H1 (cell line): ENCODE measurements at regions not wholly inside any gene's neighbourhood (a gene's known extent, or its start where the extent isn't known, plus 50 kb on each side); places are given as distances from the start of the nearest gene placed in this dataset.

Experiments used
- CTCF ChIA-PET: fragments of 300-600 bp; sonication (Branson Sonifier 250); formaldehyde crosslinking; loops from one replicate; lab custom pipeline; 2021; ENCODE audit not compliant: partially characterized antibody; lab: Charles Lee
- POLR2A ChIA-PET: fragments of 300-600 bp; sonication (Branson Sonifier 250); formaldehyde crosslinking; loops from one replicate; lab custom pipeline; 2021; ENCODE audit warnings: inconsistent platforms; ENCODE audit not compliant: partially characterized antibody; lab: Charles Lee
- DNase-seq, 2 experiments: peaks; one replicate each; pipeline versions ENCODE4 v3.0.0 to v3.0.0-alpha.2; 2010 to 2022; ENCODE audit warnings: low spot score in 2 of 2, low read depth in 1 of 2, mixed read lengths in 1 of 2
- FAIRE-seq: peaks from 2 replicates; lab custom pipeline; 2011; peaks lifted over from hg19 to GRCh38; lab: Jason Lieb, UNC
- H2AFZ ChIP-seq: 2 replicates; pipeline ENCODE4 v1.8.1; 2012; ENCODE audit warnings: low read length, inconsistent platforms
- H2AK5ac ChIP-seq: 2 replicates; pipeline ENCODE4 v1.6.1; 2013; ENCODE audit warnings: low read depth, low read length
- H2BK120ac ChIP-seq: replicated peaks from 2 replicates; pipeline ENCODE3; 2013; ENCODE audit warnings: low read depth, low read length, inconsistent platforms
- H2BK12ac ChIP-seq: 2 replicates; pipeline ENCODE4 v1.6.1; 2013; ENCODE audit warnings: low read depth, low read length
- H2BK15ac ChIP-seq: 2 replicates; pipeline ENCODE4 v1.6.1; 2013; ENCODE audit warnings: low read length
- H2BK20ac ChIP-seq: 2 replicates; pipeline ENCODE4 v1.6.1; 2013; ENCODE audit warnings: low read length
- H2BK5ac ChIP-seq: 2 replicates; pipeline ENCODE4 v1.6.1; 2013; ENCODE audit warnings: low read depth, low read length
- H3K14ac ChIP-seq: 2 replicates; pipeline ENCODE4 v1.6.1; 2013; ENCODE audit warnings: inconsistent platforms; ENCODE audit not compliant: insufficient read length
- H3K18ac ChIP-seq: 2 replicates; pipeline ENCODE4 v1.6.1; 2013; ENCODE audit warnings: low read length; ENCODE audit errors: extremely low read depth
- H3K23ac ChIP-seq: 2 replicates; pipeline ENCODE4 v1.6.1; 2013; ENCODE audit warnings: inconsistent platforms; ENCODE audit not compliant: insufficient read length
- H3K23me2 ChIP-seq: 2 replicates; pipeline ENCODE4 v1.6.1; 2013; ENCODE audit warnings: low read depth, low read length
- H3K27ac ChIP-seq: 2 replicates; pipeline ENCODE4 v1.6.1; 2011; ENCODE audit warnings: low read depth, low read length, inconsistent platforms
- H3K27me3 ChIP-seq, 4 experiments: replicated peaks in 1 of 4; 1 replicate in 1 of 4; 2 replicates in 3 of 4; pipeline versions ENCODE4 v1.6.1 to v1.8.1; 2011 to 2013; ENCODE audit warnings: low read length in 3 of 4, mild to moderate bottlenecking in 3 of 4, inconsistent platforms in 2 of 4, mixed read lengths in 2 of 4, moderate library complexity in 1 of 4; ENCODE audit not compliant: control insufficient read depth in 3 of 4, insufficient read depth in 3 of 4; ENCODE audit errors: extremely low read depth in 1 of 4
- H3K36me3 ChIP-seq, 4 experiments: 2 replicates each; pipeline versions ENCODE4 v1.6.1 to v1.8.1; 2011 to 2013; ENCODE audit warnings: mild to moderate bottlenecking in 4 of 4, low read length in 3 of 4, moderate library complexity in 2 of 4, control low read depth in 1 of 4, inconsistent platforms in 1 of 4; ENCODE audit not compliant: insufficient read depth in 4 of 4, control insufficient read depth in 2 of 4
- H3K4ac ChIP-seq: replicated peaks from 2 replicates; pipeline ENCODE3; 2013; ENCODE audit warnings: low read length, low read depth, mixed read lengths, inconsistent platforms; ENCODE audit not compliant: insufficient read length
- H3K4me1 ChIP-seq, 4 experiments: replicated peaks in 1 of 4; 1 replicate in 1 of 4; 2 replicates in 3 of 4; pipeline versions ENCODE4 v1.6.1 to v1.8.1; 2011 to 2013; ENCODE audit warnings: low read length in 3 of 4, inconsistent platforms in 2 of 4, mixed read lengths in 1 of 4; ENCODE audit not compliant: insufficient read depth in 4 of 4, control insufficient read depth in 3 of 4
- H3K4me2 ChIP-seq, 2 experiments: 2 replicates each; pipeline versions ENCODE4 v1.6.1 to v1.8.1; 2011 to 2013; ENCODE audit warnings: low read depth in 2 of 2, low read length in 2 of 2, control low read depth in 1 of 2, inconsistent platforms in 1 of 2, mild to moderate bottlenecking in 1 of 2; ENCODE audit not compliant: insufficient read depth in 1 of 2
- H3K4me3 ChIP-seq, 4 experiments: fragments of 200-600, 300-600 bp in 1 of 4; sonication (generic), shearing (Covaris generic), sonication (Bioruptor Twin) in 1 of 4; 2 replicates each; pipeline versions ENCODE4 v1.5.1 to v1.8.1; 2011 to 2016; ENCODE audit warnings: low read length in 4 of 4, low read depth in 3 of 4, control low read depth in 2 of 4, inconsistent platforms in 2 of 4, mild to moderate bottlenecking in 2 of 4, mixed read lengths in 1 of 4, moderate library complexity in 1 of 4; ENCODE audit not compliant: insufficient read depth in 2 of 4; ENCODE audit errors: extremely low read depth in 1 of 4
- H3K56ac ChIP-seq: replicated peaks from 2 replicates; pipeline ENCODE3; 2013; ENCODE audit warnings: low read depth, mild to moderate bottlenecking, mixed read lengths, low read length, inconsistent platforms; ENCODE audit not compliant: insufficient read length
- H3K79me1 ChIP-seq: 2 replicates; pipeline ENCODE4 v1.6.1; 2013; ENCODE audit warnings: low read depth, low read length, control low read depth
- H3K79me2 ChIP-seq, 2 experiments: 2 replicates each; pipeline versions ENCODE4 v1.6.1 to v1.8.1; 2012 to 2013; ENCODE audit warnings: low read length in 2 of 2, mild to moderate bottlenecking in 2 of 2, inconsistent platforms in 1 of 2; ENCODE audit not compliant: insufficient read depth in 2 of 2, control insufficient read depth in 1 of 2
- H3K9ac ChIP-seq, 4 experiments: replicated peaks in 1 of 4; 1 replicate in 1 of 4; 2 replicates in 3 of 4; pipeline versions ENCODE4 v1.6.1 to v1.8.1; 2011 to 2013; ENCODE audit warnings: low read depth in 3 of 4, low read length in 3 of 4, control low read depth in 2 of 4, mild to moderate bottlenecking in 2 of 4, moderate library complexity in 2 of 4, inconsistent platforms in 1 of 4; ENCODE audit errors: extremely low read depth in 1 of 4
- H3K9me3 ChIP-seq, 2 experiments: 2 replicates each; pipeline versions ENCODE4 v1.6.1 to v1.8.1; 2012 to 2013; ENCODE audit warnings: mild to moderate bottlenecking in 2 of 2, moderate library complexity in 2 of 2, control low read depth in 1 of 2, inconsistent platforms in 1 of 2, low read depth in 1 of 2, low read length in 1 of 2, mixed read lengths in 1 of 2; ENCODE audit not compliant: insufficient read depth in 2 of 2
- H4K20me1 ChIP-seq, 2 experiments: replicated peaks in 1 of 2; 2 replicates each; pipeline versions ENCODE3 to v1.8.1; 2011 to 2013; ENCODE audit warnings: inconsistent platforms in 2 of 2, low read length in 2 of 2, mild to moderate bottlenecking in 1 of 2; ENCODE audit not compliant: insufficient read depth in 2 of 2, control insufficient read depth in 1 of 2
- H4K5ac ChIP-seq: 2 replicates; pipeline ENCODE4 v1.6.1; 2013; ENCODE audit warnings: low read length, low read depth, mixed read lengths, inconsistent platforms; ENCODE audit not compliant: insufficient read length
- H4K8ac ChIP-seq: 2 replicates; pipeline ENCODE4 v1.8.0; 2013; ENCODE audit warnings: mild to moderate bottlenecking, moderate library complexity, low read length, inconsistent platforms; ENCODE audit not compliant: insufficient read depth; ENCODE audit errors: extremely low read depth
- H4K91ac ChIP-seq: replicated peaks from 2 replicates; pipeline ENCODE3; 2013; ENCODE audit warnings: low read length, mixed read lengths, inconsistent platforms; ENCODE audit not compliant: insufficient read length
- CBX8 ChIP-seq: fragments of 300-800, 300-1000 bp; sonication (generic); IDR thresholded peaks from 2 replicates; pipeline ENCODE4 v1.7.1; 2016; ENCODE audit warnings: low read depth, low read length, borderline replicate concordance
- CEBPB ChIP-seq: IDR thresholded peaks from 2 replicates; pipeline ENCODE4 v1.6.1; 2012; ENCODE audit warnings: low read depth, low read length
- KDM5A ChIP-seq: fragments of 200-600 bp; IDR thresholded peaks from 2 replicates; pipeline ENCODE4 v1.7.1; 2012; ENCODE audit warnings: mild to moderate bottlenecking, low read length, inconsistent platforms, mixed read lengths
- WGBS, 2 experiments: shearing (Covaris generic) in 1 of 2; methylation state at CpG; one replicate each; pipeline versions ENCODE4 v1.1.6 to v1.1.7; 2013 to 2015; ENCODE audit warnings: low lambda C conversion rate in 2 of 2, mixed read lengths in 2 of 2, inconsistent platforms in 1 of 2, low coverage in 1 of 2, missing lambda C conversion rate in 1 of 2; ENCODE audit not compliant: insufficient replicate concordance in 2 of 2, insufficient coverage in 1 of 2, insufficient read length in 1 of 2; ENCODE audit errors: extremely low coverage in 1 of 2, missing lambda C conversion rate in 1 of 2; 5-methylcytosine and 5-hydroxymethylcytosine counted together

DNA sequence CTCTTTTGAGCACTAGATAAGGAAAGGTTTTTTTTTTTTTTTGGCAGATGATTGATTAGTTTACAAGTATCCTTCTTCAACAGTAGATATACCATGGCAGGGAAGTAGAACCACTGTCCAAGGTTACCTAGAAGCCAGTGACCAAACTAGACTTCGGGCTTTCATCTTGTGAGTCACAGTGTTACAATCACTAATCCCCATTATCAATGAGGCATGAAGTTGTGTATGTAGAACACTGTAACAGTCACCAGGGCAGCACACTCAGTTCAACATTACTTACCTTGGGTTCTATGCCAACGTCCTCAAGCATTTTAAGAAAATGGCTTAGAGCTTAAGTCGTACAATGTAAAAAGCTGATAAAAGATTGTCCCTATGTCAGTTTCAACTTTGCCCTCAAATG, 430.9 kb downstream of the ETS1 start:
- H3K14ac ChIP-seq = no peak overlapping the region
- no peak overlapping the region for H2BK12ac ChIP-seq
- no peak overlapping the region for H3K27ac ChIP-seq
- CTCF ChIA-PET = interaction anchor here (0.7 to 5.9 kb wide), 37 partner anchors 9 to 1015 kb away, joined by 3 to 112 read pairs (median 8); no protein-coding TSS in a partner anchor
- no peak overlapping the region for H2BK120ac ChIP-seq
- no peak overlapping the region for H3K4ac ChIP-seq
- H3K18ac ChIP-seq = no peak overlapping the region
- H3K4me1 ChIP-seq = no peaks in the 10 kb centered on the region
- H3K23ac ChIP-seq = no peak overlapping the region
- TF ChIP-seq CBX8 = no peak
- no peak for TF ChIP-seq KDM5A
- TF ChIP-seq CEBPB = no peak
- POLR2A ChIA-PET = no interaction called here
- H3K27me3 ChIP-seq = no peaks in the 10 kb centered on the region
- H3K9ac ChIP-seq = no peak overlapping the region
- no peak overlapping the region for H2BK5ac ChIP-seq
- H4K5ac ChIP-seq = no peak overlapping the region
- WGBS, 2 experiments = 85% methylated on average over 3 of the region's 3 CpGs; no CpG with 5 or more reads in 1 of the 2 experiments
- no peaks in the 10 kb centered on the region for H3K36me3 ChIP-seq
- no peaks in the 10 kb centered on the region for H3K79me2 ChIP-seq
- FAIRE-seq (no peak), DNase-seq (no peak)
- no peak overlapping the region for H3K4me3 ChIP-seq
- no peak overlapping the region for H2BK15ac ChIP-seq
- no peak overlapping the region for H2BK20ac ChIP-seq
- no peaks in the 10 kb centered on the region for H3K23me2 ChIP-seq
- no peak overlapping the region for H3K4me2 ChIP-seq
- no peaks in the 10 kb centered on the region for H3K9me3 ChIP-seq
- no peak overlapping the region for H2AK5ac ChIP-seq
- H3K56ac ChIP-seq = no peak overlapping the region
- no peaks in the 10 kb centered on the region for H3K79me1 ChIP-seq
- H4K8ac ChIP-seq = no peak overlapping the region
- no peaks in the 10 kb centered on the region for H4K20me1 ChIP-seq
- H4K91ac ChIP-seq = no peak overlapping the region
- H2AFZ ChIP-seq = no peak overlapping the region
